ENCODE measurements at regions not wholly inside any gene's neighbourhood (a gene's known extent, or its start where the extent isn't known, plus 50 kb on each side); places are given as distances from the start of the nearest gene placed in this dataset.

DNA sequence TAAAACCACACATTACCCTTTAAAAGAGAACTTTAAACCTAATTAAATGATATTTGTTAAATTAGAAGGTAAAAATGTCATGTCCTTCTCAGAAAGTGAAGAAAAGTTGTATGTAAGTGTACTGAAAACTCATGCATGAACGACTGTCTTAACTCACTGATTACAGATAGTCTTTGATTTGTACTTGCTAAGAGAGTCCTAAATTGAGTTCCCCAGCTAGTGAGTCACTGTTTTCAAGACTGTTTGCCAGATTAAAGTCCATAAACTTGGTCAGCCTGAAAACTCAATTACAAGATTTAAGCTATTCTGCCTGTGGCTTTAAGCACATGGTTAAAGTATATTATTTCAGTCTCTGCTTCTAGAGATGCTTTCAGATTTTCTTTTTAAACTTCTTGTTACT lies 124.9 kb upstream of the ZCCHC13 start:
- no peaks in the 10 kb centered on the region for H3K36me3 ChIP-seq (ENCODE audit: low read depth)
- ATAC-seq (ENCODE audit: low read depth) (no peak), DNase-seq (ENCODE audit: low spot score) (no peak)
- no peaks in the 10 kb centered on the region for H3K27me3 ChIP-seq (ENCODE audit: insufficient read depth, poor library complexity, severe bottlenecking)
- no peaks in the 10 kb centered on the region for H3K4me1 ChIP-seq (ENCODE audit: insufficient read depth, poor library complexity, severe bottlenecking)
- TF ChIP-seq, protein P1, sequence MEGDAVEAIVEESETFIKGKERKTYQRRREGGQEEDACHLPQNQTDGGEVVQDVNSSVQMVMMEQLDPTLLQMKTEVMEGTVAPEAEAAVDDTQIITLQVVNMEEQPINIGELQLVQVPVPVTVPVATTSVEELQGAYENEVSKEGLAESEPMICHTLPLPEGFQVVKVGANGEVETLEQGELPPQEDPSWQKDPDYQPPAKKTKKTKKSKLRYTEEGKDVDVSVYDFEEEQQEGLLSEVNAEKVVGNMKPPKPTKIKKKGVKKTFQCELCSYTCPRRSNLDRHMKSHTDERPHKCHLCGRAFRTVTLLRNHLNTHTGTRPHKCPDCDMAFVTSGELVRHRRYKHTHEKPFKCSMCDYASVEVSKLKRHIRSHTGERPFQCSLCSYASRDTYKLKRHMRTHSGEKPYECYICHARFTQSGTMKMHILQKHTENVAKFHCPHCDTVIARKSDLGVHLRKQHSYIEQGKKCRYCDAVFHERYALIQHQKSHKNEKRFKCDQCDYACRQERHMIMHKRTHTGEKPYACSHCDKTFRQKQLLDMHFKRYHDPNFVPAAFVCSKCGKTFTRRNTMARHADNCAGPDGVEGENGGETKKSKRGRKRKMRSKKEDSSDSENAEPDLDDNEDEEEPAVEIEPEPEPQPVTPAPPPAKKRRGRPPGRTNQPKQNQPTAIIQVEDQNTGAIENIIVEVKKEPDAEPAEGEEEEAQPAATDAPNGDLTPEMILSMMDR (IDR thresholded peaks at IDR 0.05; ENCODE audit: poor library complexity, severe bottlenecking), result no peak
- no peak overlapping the region for H3K27ac ChIP-seq (ENCODE audit: poor library complexity, severe bottlenecking)
- no peaks in the 10 kb centered on the region for H3K9me3 ChIP-seq (ENCODE audit: severe bottlenecking)
- no peak overlapping the region for H3K4me3 ChIP-seq (ENCODE audit: severe bottlenecking)

DNA sequence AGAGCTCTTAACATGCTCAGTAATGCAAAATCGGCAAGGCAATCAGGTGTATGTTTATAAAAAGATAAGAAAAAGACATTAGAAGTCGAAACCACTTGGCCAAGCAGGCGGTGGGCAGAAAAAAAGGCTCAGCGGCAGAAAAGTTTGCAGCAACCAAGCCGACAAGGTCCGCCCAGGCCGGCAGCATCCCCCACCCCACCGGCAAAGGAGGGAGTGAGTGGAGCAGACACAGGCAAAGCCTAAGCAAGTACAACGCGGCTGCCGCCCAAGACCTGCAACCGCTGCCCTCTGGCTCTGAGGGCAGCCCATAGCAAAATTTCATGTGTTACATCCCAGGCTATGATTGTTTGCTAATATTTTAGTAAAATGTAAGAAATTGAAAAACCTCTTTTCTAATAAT lies 125.4 kb upstream of the ZCCHC13 start:
- H3K36me3 ChIP-seq (ENCODE audit: low read depth), result no peaks in the 10 kb centered on the region
- TF ChIP-seq, protein P1 (IDR thresholded peaks at IDR 0.05; ENCODE audit: poor library complexity, severe bottlenecking), result no peak
- no peaks in the 10 kb centered on the region for H3K4me1 ChIP-seq (ENCODE audit: insufficient read depth, poor library complexity, severe bottlenecking)
- H3K27me3 ChIP-seq (ENCODE audit: insufficient read depth, poor library complexity, severe bottlenecking), result no peaks in the 10 kb centered on the region
- ATAC-seq (ENCODE audit: low read depth) (no peak), DNase-seq (ENCODE audit: low spot score) (no peak)
- no peak overlapping the region for H3K27ac ChIP-seq (ENCODE audit: poor library complexity, severe bottlenecking)
- H3K4me3 ChIP-seq (ENCODE audit: severe bottlenecking), result no peak overlapping the region
- no peaks in the 10 kb centered on the region for H3K9me3 ChIP-seq (ENCODE audit: severe bottlenecking)

DNA sequence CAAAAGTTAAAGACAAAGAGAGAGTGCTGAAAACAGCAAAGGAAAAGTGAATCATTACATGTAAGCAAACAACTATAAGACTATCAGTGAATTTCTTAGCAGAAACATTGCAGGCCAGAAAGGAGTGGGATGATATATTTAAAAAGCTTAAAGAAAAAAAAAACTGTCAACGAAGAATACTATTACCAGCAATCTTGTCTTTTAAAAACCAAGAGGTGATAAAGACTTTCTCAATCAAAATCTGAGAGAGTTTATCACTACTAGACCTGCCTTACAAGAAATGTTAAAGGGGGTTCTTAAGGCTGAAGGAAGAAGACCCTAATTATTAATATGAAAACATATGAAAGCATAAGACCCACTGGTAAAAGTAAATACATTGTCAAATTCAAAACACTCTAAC lies 132.5 kb upstream of the ZCCHC13 start:
- Histone ChIP-seq H3K4me1 (ENCODE audit: insufficient read depth, poor library complexity, severe bottlenecking) (no peaks in the 10 kb centered on the region), H3K27me3 (ENCODE audit: insufficient read depth, poor library complexity, severe bottlenecking) (no peaks in the 10 kb centered on the region), H3K27ac (ENCODE audit: poor library complexity, severe bottlenecking) (no peak overlapping the region), H3K36me3 (ENCODE audit: low read depth) (no peaks in the 10 kb centered on the region), H3K9me3 (ENCODE audit: severe bottlenecking) (no peaks in the 10 kb centered on the region), H3K4me3 (ENCODE audit: severe bottlenecking) (no peak overlapping the region)
- ATAC-seq (ENCODE audit: low read depth) (no peak), DNase-seq (ENCODE audit: low spot score) (no peak)
- TF ChIP-seq, protein P1 (IDR thresholded peaks at IDR 0.05; ENCODE audit: poor library complexity, severe bottlenecking), result no peak

- TF ChIP-seq, protein P1 (IDR thresholded peaks at IDR 0.05; ENCODE audit: poor library complexity, severe bottlenecking), result no peak
- H3K27me3 ChIP-seq (ENCODE audit: insufficient read depth, poor library complexity, severe bottlenecking), result no peaks in the 10 kb centered on the region
These were observed 141.8 kb upstream of the ZCCHC13 start for GRCh38 chrX:74162199-74162598.

GRCh38 chrX:74160816-74161215 lies 143.2 kb upstream of the ZCCHC13 start:
- Histone ChIP-seq H3K9me3 (ENCODE audit: severe bottlenecking) (no peaks in the 10 kb centered on the region), H3K4me3 (ENCODE audit: severe bottlenecking) (no peak overlapping the region), H3K27me3 (ENCODE audit: insufficient read depth, poor library complexity, severe bottlenecking) (no peaks in the 10 kb centered on the region), H3K36me3 (ENCODE audit: low read depth) (no peaks in the 10 kb centered on the region), H3K27ac (ENCODE audit: poor library complexity, severe bottlenecking) (no peak overlapping the region), H3K4me1 (ENCODE audit: insufficient read depth, poor library complexity, severe bottlenecking) (no peaks in the 10 kb centered on the region)
- no peak for ATAC-seq (ENCODE audit: low read depth)
- DNase-seq (ENCODE audit: low spot score), result no peak
- TF ChIP-seq, protein P1 (IDR thresholded peaks at IDR 0.05; ENCODE audit: poor library complexity, severe bottlenecking), result no peak

More at GRCh38 chrX:74162199-74162598, 141.8 kb upstream of the ZCCHC13 start:
- Histone ChIP-seq H3K36me3 (ENCODE audit: low read depth) (no peaks in the 10 kb centered on the region), H3K9me3 (ENCODE audit: severe bottlenecking) (no peaks in the 10 kb centered on the region), H3K4me3 (ENCODE audit: severe bottlenecking) (no peak overlapping the region), H3K27ac (ENCODE audit: poor library complexity, severe bottlenecking) (no peak overlapping the region), H3K4me1 (ENCODE audit: insufficient read depth, poor library complexity, severe bottlenecking) (no peaks in the 10 kb centered on the region)
- DNase-seq (ENCODE audit: low spot score) (no peak), ATAC-seq (ENCODE audit: low read depth) (no peak)

Data from RWPE2 (cell line).